WI38 (cell line): ENCODE measurements at regions not wholly inside any gene's neighbourhood (a gene's known extent, or its start where the extent isn't known, plus 50 kb on each side); places are given as distances from the start of the nearest gene placed in this dataset.

Experiments used
- H3K4me3 ChIP-seq: 2 replicates; pipeline ENCODE4 v1.5.1; 2011; ENCODE audit warnings: low read depth, mild to moderate bottlenecking, control low read depth, low read length
- CTCF ChIP-seq: IDR thresholded peaks from 2 replicates; pipeline ENCODE4 v1.5.1; 2012; ENCODE audit warnings: low read depth, mild to moderate bottlenecking, control low read depth, low read length

DNA sequence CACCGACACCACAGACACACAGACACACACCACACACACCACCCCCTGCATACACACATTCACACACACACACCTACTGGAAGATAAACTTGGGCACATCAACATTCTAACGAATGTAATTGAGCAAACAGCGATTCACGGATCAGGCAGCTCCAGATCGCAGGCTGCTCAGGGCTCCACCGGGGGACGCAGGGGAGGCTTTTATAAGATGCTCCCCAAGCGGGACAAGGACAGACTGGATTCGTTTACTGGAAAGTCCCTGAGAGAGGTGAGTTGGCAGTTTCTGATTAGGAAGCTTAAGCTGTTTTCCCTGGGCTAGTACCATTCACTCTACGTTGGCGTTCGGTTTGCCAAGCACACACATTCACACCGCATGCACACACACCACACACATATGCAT, 281.3 kb downstream of the IRF8 start:
- no peak for TF ChIP-seq CTCF
- H3K4me3 ChIP-seq, result no peak overlapping the region

- H3K4me3 ChIP-seq, result no peak overlapping the region
- no peak for TF ChIP-seq CTCF
These were observed 281.8 kb downstream of the IRF8 start for GRCh38 chr16:86180780-86181179.

- no peak overlapping the region for H3K4me3 ChIP-seq
- TF ChIP-seq CTCF, result no peak
These were observed 282.6 kb downstream of the IRF8 start for GRCh38 chr16:86181526-86181925.

DNA sequence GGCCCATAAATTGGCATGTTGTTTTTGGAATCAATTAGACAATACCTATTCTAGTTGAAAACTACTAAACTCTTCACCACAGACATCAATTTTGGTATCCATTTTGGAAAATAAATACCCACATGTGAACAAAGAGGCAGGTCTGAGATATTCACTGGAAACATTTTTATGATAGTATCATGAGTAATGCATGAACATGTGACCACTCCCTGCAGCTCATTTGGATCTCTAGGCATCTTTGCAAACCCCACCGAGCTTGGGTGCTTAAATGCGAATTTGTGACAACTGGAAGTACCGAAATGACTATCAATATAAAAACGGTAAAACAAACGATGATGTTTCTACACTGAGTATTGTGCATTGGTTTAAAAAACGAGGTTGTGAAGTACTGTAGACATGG, 285.2 kb downstream of the IRF8 start:
- H3K4me3 ChIP-seq, result no peak overlapping the region
- TF ChIP-seq CTCF, result no peak

DNA sequence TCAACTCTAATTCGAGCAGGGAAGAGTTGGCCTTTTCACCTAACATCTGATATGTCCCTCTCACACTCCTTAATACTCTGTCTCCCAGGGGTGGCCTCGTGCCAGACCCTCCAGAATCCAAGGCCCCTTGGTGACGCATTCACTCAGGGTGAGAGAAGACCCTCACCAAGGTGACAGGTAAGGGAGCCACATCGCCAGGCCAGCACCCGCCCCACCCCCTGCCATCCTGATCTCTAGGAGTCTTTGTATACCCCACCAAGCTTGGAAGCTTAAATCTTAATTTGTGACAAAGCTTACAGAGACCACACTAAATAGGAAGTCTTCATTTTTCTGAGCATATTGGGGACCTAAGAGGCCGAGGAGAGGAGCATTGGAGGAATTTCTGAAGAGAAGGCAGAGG, 286.1 kb downstream of the IRF8 start:
- H3K4me3 ChIP-seq, result no peak overlapping the region
- TF ChIP-seq CTCF, result no peak

GRCh38 chr16:86186313-86186712, 287.4 kb downstream of the IRF8 start:
- H3K4me3 ChIP-seq, result no peak overlapping the region
- no peak for TF ChIP-seq CTCF

DNA sequence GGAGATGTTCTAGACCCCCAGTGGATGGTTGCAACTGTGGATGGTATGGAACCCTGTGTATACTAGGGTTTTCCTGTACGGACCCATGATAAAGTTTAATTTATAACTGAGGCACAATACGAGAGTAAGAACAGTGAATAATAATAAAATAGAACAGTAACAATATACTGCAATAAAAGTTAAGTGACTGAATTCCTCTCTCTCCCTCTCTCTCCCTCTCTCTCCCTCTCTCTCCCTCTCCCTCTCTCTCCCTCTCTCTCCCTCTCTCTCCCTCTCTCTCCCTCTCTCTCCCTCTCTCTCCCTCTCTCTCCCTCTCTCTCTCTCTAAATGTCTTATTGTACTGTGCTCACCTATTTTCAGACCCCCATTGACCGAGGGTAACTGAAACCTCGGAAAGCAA, 291.0 kb downstream of the IRF8 start:
- H3K4me3 ChIP-seq, result no peak overlapping the region
- TF ChIP-seq CTCF, result no peak

DNA sequence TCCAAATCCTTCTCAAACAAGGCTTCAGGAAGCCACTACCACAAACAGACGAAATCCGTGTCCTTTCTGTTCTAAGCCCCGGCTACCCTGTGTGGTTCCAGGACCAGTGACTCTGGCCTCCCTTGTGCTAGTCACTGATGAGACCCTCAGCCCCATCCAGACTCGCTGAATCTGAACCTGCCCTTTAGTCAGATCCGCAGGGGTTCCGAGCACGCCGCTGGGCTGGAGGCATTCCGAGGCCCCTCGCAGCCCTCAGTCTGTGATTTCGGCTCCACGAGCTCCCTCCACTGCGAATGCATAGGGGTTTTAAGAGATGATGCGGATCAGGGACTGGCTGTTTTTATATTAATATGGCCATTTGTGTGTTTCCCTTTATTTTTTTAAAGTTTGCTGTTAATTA, 292.7 kb downstream of the IRF8 start:
- H3K4me3 ChIP-seq, result no peak overlapping the region
- TF ChIP-seq CTCF, result no peak
